ENCODE measurements at regions not wholly inside any gene's neighbourhood (a gene's known extent, or its start where the extent isn't known, plus 50 kb on each side); places are given as distances from the start of the nearest gene placed in this dataset.
A peak's percentile ranks its signal among the peaks of the same experiment; 100 is the strongest.

- Histone ChIP-seq H3K4me3 (ENCODE audit: low read length) (no peak overlapping the region), H3K27me3 (ENCODE audit: insufficient read depth, low read length) (no peaks in the 10 kb centered on the region)
- 81% methylated on average over 8 of the region's 8 CpGs for WGBS
Measured at GRCh38 chr13:99911965-99912566, 59.5 kb downstream of the ZIC5 start.

GRCh38 chr13:99911069-99911964, 60.2 kb downstream of the ZIC5 start:
- H3K9ac ChIP-seq (ENCODE audit: low read depth, low read length): no peak overlapping the region
- peak overlapping the region; percentile 9; the same call in 1 of the 2 replicates for H3K27ac ChIP-seq (ENCODE audit: low read depth, low read length)

More at GRCh38 chr13:99911965-99912566, 59.5 kb downstream of the ZIC5 start:
- no peak overlapping the region for H3K9ac ChIP-seq (ENCODE audit: low read depth, low read length)
- H3K27ac ChIP-seq (ENCODE audit: low read depth, low read length): peak overlapping the region; percentile 9; the same call in 1 of the 2 replicates
- H3K36me3 ChIP-seq (ENCODE audit: insufficient read depth, low read length): no peaks in the 10 kb centered on the region
- no peaks in the 10 kb centered on the region for H3K9me3 ChIP-seq (ENCODE audit: insufficient read depth, low read depth, low read length)
- H3K4me1 ChIP-seq (ENCODE audit: insufficient read depth, low read length): peaks cover 17% of the 10 kb centered on the region

GRCh38 chr13:99909836-99910619, 61.5 kb downstream of the ZIC5 start:
- WGBS: 83% methylated on average over 5 of the region's 5 CpGs
- Histone ChIP-seq H3K4me3 (ENCODE audit: low read length) (no peak overlapping the region), H3K36me3 (ENCODE audit: insufficient read depth, low read length) (no peaks in the 10 kb centered on the region), H3K9ac (ENCODE audit: low read depth, low read length) (no peak overlapping the region), H3K27ac (ENCODE audit: low read depth, low read length) (no peak overlapping the region), H3K4me1 (ENCODE audit: insufficient read depth, low read length) (peaks cover 23% of the 10 kb centered on the region), H3K9me3 (ENCODE audit: insufficient read depth, low read depth, low read length) (no peaks in the 10 kb centered on the region), H3K27me3 (ENCODE audit: insufficient read depth, low read length) (no peaks in the 10 kb centered on the region)

More at GRCh38 chr13:99911069-99911964, 60.2 kb downstream of the ZIC5 start:
- Histone ChIP-seq H3K4me1 (ENCODE audit: insufficient read depth, low read length) (peaks cover 17% of the 10 kb centered on the region), H3K9me3 (ENCODE audit: insufficient read depth, low read depth, low read length) (no peaks in the 10 kb centered on the region), H3K4me3 (ENCODE audit: low read length) (no peak overlapping the region), H3K36me3 (ENCODE audit: insufficient read depth, low read length) (no peaks in the 10 kb centered on the region), H3K27me3 (ENCODE audit: insufficient read depth, low read length) (no peaks in the 10 kb centered on the region)
- WGBS: 81% methylated on average over 16 of the region's 16 CpGs

- Histone ChIP-seq H3K36me3 (ENCODE audit: insufficient read depth, low read length) (no peaks in the 10 kb centered on the region), H3K4me3 (ENCODE audit: low read length) (no peak overlapping the region), H3K27me3 (ENCODE audit: insufficient read depth, low read length) (no peaks in the 10 kb centered on the region), H3K9ac (ENCODE audit: low read depth, low read length) (no peak overlapping the region), H3K4me1 (ENCODE audit: insufficient read depth, low read length) (peaks cover 31% of the 10 kb centered on the region), H3K9me3 (ENCODE audit: insufficient read depth, low read depth, low read length) (no peaks in the 10 kb centered on the region), H3K27ac (ENCODE audit: low read depth, low read length) (no peak overlapping the region)
- 96% methylated on average over 2 of the region's 2 CpGs for WGBS
Measured at GRCh38 chr13:99909097-99909835, 62.3 kb downstream of the ZIC5 start.

GRCh38 chr13:99908140-99908803, 63.3 kb downstream of the ZIC5 start:
- peaks cover 26% of the 10 kb centered on the region for H3K4me1 ChIP-seq (ENCODE audit: insufficient read depth, low read length)
- peak overlapping the region; percentile 18; the same call in 1 of the 2 replicates for H3K27ac ChIP-seq (ENCODE audit: low read depth, low read length)
- WGBS: 78% methylated on average over 4 of the region's 5 CpGs
- no peaks in the 10 kb centered on the region for H3K27me3 ChIP-seq (ENCODE audit: insufficient read depth, low read length)
- no peak overlapping the region for H3K4me3 ChIP-seq (ENCODE audit: low read length)
- no peak overlapping the region for H3K9ac ChIP-seq (ENCODE audit: low read depth, low read length)
- H3K9me3 ChIP-seq (ENCODE audit: insufficient read depth, low read depth, low read length): no peaks in the 10 kb centered on the region
- H3K36me3 ChIP-seq (ENCODE audit: insufficient read depth, low read length): no peaks in the 10 kb centered on the region

GRCh38 chr13:99907627-99908026, 63.9 kb downstream of the ZIC5 start:
- 95% methylated on average over 7 of the region's 7 CpGs for WGBS
- no peak overlapping the region for H3K9ac ChIP-seq (ENCODE audit: low read depth, low read length)
- H3K27me3 ChIP-seq (ENCODE audit: insufficient read depth, low read length): no peaks in the 10 kb centered on the region
- H3K4me1 ChIP-seq (ENCODE audit: insufficient read depth, low read length): peaks cover 28% of the 10 kb centered on the region
- H3K27ac ChIP-seq (ENCODE audit: low read depth, low read length): peak overlapping the region; percentile 18; the same call in 1 of the 2 replicates
- no peaks in the 10 kb centered on the region for H3K36me3 ChIP-seq (ENCODE audit: insufficient read depth, low read length)
- no peak overlapping the region for H3K4me3 ChIP-seq (ENCODE audit: low read length)
- H3K9me3 ChIP-seq (ENCODE audit: insufficient read depth, low read depth, low read length): no peaks in the 10 kb centered on the region

- 91% methylated on average over 2 of the region's 2 CpGs for WGBS
- Histone ChIP-seq H3K27ac (ENCODE audit: low read depth, low read length) (no peak overlapping the region), H3K9me3 (ENCODE audit: insufficient read depth, low read depth, low read length) (no peaks in the 10 kb centered on the region), H3K36me3 (ENCODE audit: insufficient read depth, low read length) (no peaks in the 10 kb centered on the region), H3K9ac (ENCODE audit: low read depth, low read length) (no peak overlapping the region), H3K27me3 (ENCODE audit: insufficient read depth, low read length) (no peaks in the 10 kb centered on the region), H3K4me1 (ENCODE audit: insufficient read depth, low read length) (peaks cover 25% of the 10 kb centered on the region), H3K4me3 (ENCODE audit: low read length) (no peak overlapping the region)
Measured at GRCh38 chr13:99907038-99907437, 64.5 kb downstream of the ZIC5 start.

GRCh38 chr13:99905814-99906213, 65.8 kb downstream of the ZIC5 start:
- Histone ChIP-seq H3K27me3 (ENCODE audit: insufficient read depth, low read length) (no peaks in the 10 kb centered on the region), H3K4me3 (ENCODE audit: low read length) (no peak overlapping the region), H3K4me1 (ENCODE audit: insufficient read depth, low read length) (peaks cover 20% of the 10 kb centered on the region), H3K9ac (ENCODE audit: low read depth, low read length) (no peak overlapping the region), H3K36me3 (ENCODE audit: insufficient read depth, low read length) (no peaks in the 10 kb centered on the region), H3K27ac (ENCODE audit: low read depth, low read length) (no peak overlapping the region), H3K9me3 (ENCODE audit: insufficient read depth, low read depth, low read length) (no peaks in the 10 kb centered on the region)
- 93% methylated on average over 4 of the region's 4 CpGs for WGBS

- no peak overlapping the region for H3K4me3 ChIP-seq (ENCODE audit: low read length)
- no peaks in the 10 kb centered on the region for H3K27me3 ChIP-seq (ENCODE audit: insufficient read depth, low read length)
- WGBS: 81% methylated on average over 5 of the region's 5 CpGs
- H3K27ac ChIP-seq (ENCODE audit: low read depth, low read length): no peak overlapping the region
- H3K36me3 ChIP-seq (ENCODE audit: insufficient read depth, low read length): no peaks in the 10 kb centered on the region
- peaks cover 20% of the 10 kb centered on the region for H3K4me1 ChIP-seq (ENCODE audit: insufficient read depth, low read length)
- H3K9ac ChIP-seq (ENCODE audit: low read depth, low read length): no peak overlapping the region
- no peaks in the 10 kb centered on the region for H3K9me3 ChIP-seq (ENCODE audit: insufficient read depth, low read depth, low read length)
Measured at GRCh38 chr13:99905224-99905623, 66.3 kb downstream of the ZIC5 start.

GRCh38 chr13:99903140-99903539, 68.4 kb downstream of the ZIC5 start:
- no peak overlapping the region for H3K9ac ChIP-seq (ENCODE audit: low read depth, low read length)
- peaks cover 22% of the 10 kb centered on the region for H3K4me1 ChIP-seq (ENCODE audit: insufficient read depth, low read length)
- H3K27ac ChIP-seq (ENCODE audit: low read depth, low read length): no peak overlapping the region
- no peaks in the 10 kb centered on the region for H3K27me3 ChIP-seq (ENCODE audit: insufficient read depth, low read length)
- no peak overlapping the region for H3K4me3 ChIP-seq (ENCODE audit: low read length)
- no peaks in the 10 kb centered on the region for H3K36me3 ChIP-seq (ENCODE audit: insufficient read depth, low read length)
- WGBS: 95% methylated on average over 7 of the region's 7 CpGs
- H3K9me3 ChIP-seq (ENCODE audit: insufficient read depth, low read depth, low read length): no peaks in the 10 kb centered on the region

Data from HUES64 (cell line).